Vagina (tissue), 2 donors: ENCODE measurements at regions not wholly inside any gene's neighbourhood (a gene's known extent, or its start where the extent isn't known, plus 50 kb on each side); places are given as distances from the start of the nearest gene placed in this dataset.

Experiments
- CTCF ChIP-seq, 3 experiments: fragments of 450-650 bp in 2 of 3; fragments of 200-600 bp in 1 of 3; sonication (generic) in 1 of 3; IDR thresholded peaks; one replicate each; pipeline ENCODE4 v1.5.1; 2017 to 2019; ENCODE audit warnings: antibody characterized with exemption in 3 of 3, mild to moderate bottlenecking in 2 of 3, moderate library complexity in 2 of 3
- POLR2A ChIP-seq, 2 donors: fragments of 450-650 bp; IDR thresholded peaks; one replicate each; pipeline ENCODE4 v1.6.1; 2017; ENCODE audit warnings: antibody characterized with exemption in 2 of 2, mild to moderate bottlenecking in 2 of 2, moderate library complexity in 2 of 2
- POLR2AphosphoS5 ChIP-seq, 2 donors: sonication (generic); formaldehyde crosslinking; IDR thresholded peaks; one replicate each; pipeline ENCODE4 v1.9.0; 2017; ENCODE audit warnings: antibody characterized with exemption in 2 of 2, mild to moderate bottlenecking in 2 of 2, low read depth in 1 of 2; ENCODE audit not compliant: insufficient read depth in 1 of 2

GRCh38 chr22:47933226-47933625 lies 1170.8 kb downstream of the TBC1D22A start:
- TF ChIP-seq CTCF (IDR thresholded peaks at IDR 0.05): no peak
- TF ChIP-seq POLR2AphosphoS5 (IDR thresholded peaks at IDR 0.05; ENCODE audit: insufficient read depth in 1 of 2, low read depth in 1 of 2): no peak
- no peak for TF ChIP-seq POLR2A (IDR thresholded peaks at IDR 0.05)
